Activated naive CD4-positive, alpha-beta T cell (primary cell): ENCODE measurements at regions not wholly inside any gene's neighbourhood (a gene's known extent, or its start where the extent isn't known, plus 50 kb on each side); places are given as distances from the start of the nearest gene placed in this dataset.

Source experiments
- DNase-seq, 4 experiments: peaks; one replicate each; lab custom pipeline; 2025; lab: John Stamatoyannopoulos, UW

GRCh38 chr18:47484068-47484467 is 232.6 kb upstream of the SKOR2 start:
- no peak for DNase-seq

- no peak for DNase-seq
Observed at GRCh38 chr18:47480166-47480565, 228.7 kb upstream of the SKOR2 start.

GRCh38 chr18:47471784-47472183 is 220.3 kb upstream of the SKOR2 start:
- DNase-seq, result no peak

GRCh38 chr18:47470941-47471340 is 219.5 kb upstream of the SKOR2 start:
- DNase-seq, result no peak

GRCh38 chr18:47469576-47469975 is 218.1 kb upstream of the SKOR2 start:
- no peak for DNase-seq

- DNase-seq, result no peak
Observed at GRCh38 chr18:47461977-47462376, 210.5 kb upstream of the SKOR2 start.

- no peak for DNase-seq
Observed at GRCh38 chr18:47461406-47461948, 210.0 kb upstream of the SKOR2 start.

- DNase-seq, result no peak
Observed at GRCh38 chr18:47458483-47458882, 207.0 kb upstream of the SKOR2 start.

- no peak for DNase-seq
Observed at GRCh38 chr18:47457614-47458013, 206.2 kb upstream of the SKOR2 start.

- DNase-seq, result no peak
Observed at GRCh38 chr18:47453038-47453437, 201.6 kb upstream of the SKOR2 start.

GRCh38 chr18:47448956-47449355 is 197.5 kb upstream of the SKOR2 start:
- no peak for DNase-seq

GRCh38 chr18:47441914-47442313 is 190.5 kb upstream of the SKOR2 start:
- DNase-seq, result no peak

- no peak for DNase-seq
Observed at GRCh38 chr18:47438001-47438400, 186.5 kb upstream of the SKOR2 start.

GRCh38 chr18:47436871-47437270 is 185.4 kb upstream of the SKOR2 start:
- no peak for DNase-seq

GRCh38 chr18:47434214-47434746 is 182.8 kb upstream of the SKOR2 start:
- no peak for DNase-seq

GRCh38 chr18:47427923-47428637 is 176.6 kb upstream of the SKOR2 start:
- DNase-seq, result no peak

- no peak for DNase-seq
Observed at GRCh38 chr18:47427072-47427471, 175.6 kb upstream of the SKOR2 start.

- no peak for DNase-seq
Observed at GRCh38 chr18:47425365-47425764, 173.9 kb upstream of the SKOR2 start.

- DNase-seq, result no peak
Observed at GRCh38 chr18:47422524-47422923, 171.1 kb upstream of the SKOR2 start.

GRCh38 chr18:47420130-47420529 is 168.7 kb upstream of the SKOR2 start:
- no peak for DNase-seq

- DNase-seq, result no peak
Observed at GRCh38 chr18:47418746-47419145, 167.3 kb upstream of the SKOR2 start.

- no peak for DNase-seq
Observed at GRCh38 chr18:47417807-47418206, 166.3 kb upstream of the SKOR2 start.

- no peak for DNase-seq
Observed at GRCh38 chr18:47415881-47416280, 164.4 kb upstream of the SKOR2 start.

- no peak for DNase-seq
Observed at GRCh38 chr18:47413327-47413726, 161.9 kb upstream of the SKOR2 start.
